HG02759 (cell line): ENCODE measurements at regions not wholly inside any gene's neighbourhood (a gene's known extent, or its start where the extent isn't known, plus 50 kb on each side); places are given as distances from the start of the nearest gene placed in this dataset.

Experiments used
- ATAC-seq: cut with Tn5 transposase; IDR thresholded peaks from one replicate; pipeline ENCODE4 v1.9.1; 2021; ENCODE audit warnings: mild to moderate bottlenecking, moderate library complexity; ENCODE audit not compliant: unreplicated experiment

DNA sequence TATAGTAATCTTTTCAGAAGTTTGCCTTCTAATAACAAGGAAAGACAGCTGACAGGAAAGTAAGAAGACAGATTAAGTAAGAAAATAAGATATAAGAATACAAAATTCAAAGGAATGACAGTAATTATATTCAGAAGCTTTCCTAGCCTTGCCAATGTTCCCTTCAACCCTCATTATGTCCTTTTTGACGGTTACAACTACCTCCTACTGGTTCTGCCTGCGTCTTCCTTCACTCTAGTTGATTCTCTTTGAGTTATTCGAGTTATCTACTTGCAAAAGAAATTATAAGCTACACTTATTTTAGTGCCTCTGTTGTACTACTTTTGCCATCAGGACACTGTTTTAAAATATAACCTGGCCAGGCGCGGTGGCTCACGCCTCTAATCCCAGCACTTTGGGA lies 218.9 kb upstream of the GYPC start:
- ATAC-seq, result no peak

DNA sequence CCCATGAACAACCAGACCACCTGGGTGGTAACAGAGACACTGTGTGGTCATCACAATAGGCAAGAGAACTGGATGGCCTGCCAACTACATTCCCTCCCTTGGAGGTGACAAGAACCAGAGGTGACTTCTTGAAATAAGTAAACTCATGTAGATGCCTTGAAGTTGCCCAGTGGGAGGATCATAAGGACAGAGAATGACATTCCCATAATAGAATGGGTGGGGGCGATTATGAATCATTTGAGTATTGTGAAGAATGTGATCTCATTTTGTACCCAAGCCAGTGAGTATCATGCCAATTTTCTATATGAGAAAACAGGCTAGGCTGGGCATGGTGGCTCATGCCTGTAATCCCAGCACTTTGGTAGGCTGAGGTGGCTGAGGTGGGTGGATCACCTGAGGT lies 211.4 kb upstream of the GYPC start:
- ATAC-seq, result no peak

DNA sequence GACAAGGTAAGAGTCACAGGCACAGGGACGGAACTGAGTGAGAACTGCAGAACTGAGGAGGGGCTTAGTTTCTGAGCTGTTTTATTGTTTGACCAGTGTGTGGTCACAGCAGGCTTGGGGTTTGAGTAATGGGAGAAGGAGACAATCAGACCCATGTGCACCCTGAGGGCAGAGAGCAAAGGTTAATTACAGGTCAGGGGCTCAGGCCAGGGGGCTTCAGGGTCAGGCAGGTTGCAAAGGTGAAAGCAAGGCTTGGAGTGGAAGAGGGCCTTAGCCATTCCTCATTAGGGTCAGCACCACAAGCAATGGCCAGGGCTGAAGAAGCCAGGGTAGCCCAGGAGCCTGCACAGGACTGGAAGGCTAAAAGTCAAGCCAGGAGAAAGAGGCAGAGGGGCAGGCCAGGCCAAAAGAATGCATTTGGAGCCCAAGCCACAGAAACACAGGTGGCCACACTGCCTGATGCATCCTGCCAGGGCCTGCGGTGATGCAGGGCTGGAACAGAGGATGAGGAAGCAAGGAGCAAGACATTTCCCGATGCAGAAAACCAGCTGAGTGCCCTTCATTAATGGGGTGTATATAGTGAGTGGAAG lies 209.8 kb upstream of the GYPC start:
- no peak for ATAC-seq

DNA sequence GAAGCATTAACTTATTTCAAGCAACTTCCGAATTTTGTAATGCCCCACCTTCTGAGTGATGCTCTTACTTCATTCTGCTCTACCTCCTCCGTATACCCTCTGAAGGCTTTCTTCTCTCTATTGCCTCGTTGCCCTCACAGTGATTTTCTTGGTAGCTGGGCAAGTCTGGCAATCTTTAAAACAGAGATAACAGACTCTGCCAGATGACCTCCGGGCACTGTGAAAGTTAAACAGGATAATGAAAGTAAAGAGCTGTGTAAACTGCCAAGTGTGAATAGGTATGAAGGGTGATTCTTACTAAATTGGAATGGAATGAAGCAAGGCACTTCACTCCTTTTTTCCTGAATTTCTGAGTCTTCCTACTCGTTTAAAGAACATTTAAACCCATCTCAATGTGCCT lies 207.3 kb upstream of the GYPC start:
- ATAC-seq, result no peak

DNA sequence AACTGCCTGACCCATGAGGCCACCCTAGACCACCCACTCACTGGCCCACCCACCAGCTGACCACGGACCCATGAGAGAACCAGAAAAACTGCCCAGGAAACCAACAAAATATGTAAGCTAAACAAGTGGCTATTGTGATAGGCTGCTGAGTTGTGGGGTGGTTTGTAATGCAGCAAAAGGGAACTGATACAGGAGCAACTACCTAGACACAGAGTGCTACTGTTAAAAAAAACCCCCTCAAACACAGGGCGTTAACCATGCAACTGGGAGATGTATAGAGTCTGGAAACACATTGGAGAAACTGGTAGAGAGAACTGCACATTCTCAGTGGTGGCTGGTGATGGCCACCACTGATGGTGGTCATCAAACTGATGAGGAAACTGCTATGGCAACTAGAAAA lies 206.3 kb upstream of the GYPC start:
- ATAC-seq, result peak; percentile 98

DNA sequence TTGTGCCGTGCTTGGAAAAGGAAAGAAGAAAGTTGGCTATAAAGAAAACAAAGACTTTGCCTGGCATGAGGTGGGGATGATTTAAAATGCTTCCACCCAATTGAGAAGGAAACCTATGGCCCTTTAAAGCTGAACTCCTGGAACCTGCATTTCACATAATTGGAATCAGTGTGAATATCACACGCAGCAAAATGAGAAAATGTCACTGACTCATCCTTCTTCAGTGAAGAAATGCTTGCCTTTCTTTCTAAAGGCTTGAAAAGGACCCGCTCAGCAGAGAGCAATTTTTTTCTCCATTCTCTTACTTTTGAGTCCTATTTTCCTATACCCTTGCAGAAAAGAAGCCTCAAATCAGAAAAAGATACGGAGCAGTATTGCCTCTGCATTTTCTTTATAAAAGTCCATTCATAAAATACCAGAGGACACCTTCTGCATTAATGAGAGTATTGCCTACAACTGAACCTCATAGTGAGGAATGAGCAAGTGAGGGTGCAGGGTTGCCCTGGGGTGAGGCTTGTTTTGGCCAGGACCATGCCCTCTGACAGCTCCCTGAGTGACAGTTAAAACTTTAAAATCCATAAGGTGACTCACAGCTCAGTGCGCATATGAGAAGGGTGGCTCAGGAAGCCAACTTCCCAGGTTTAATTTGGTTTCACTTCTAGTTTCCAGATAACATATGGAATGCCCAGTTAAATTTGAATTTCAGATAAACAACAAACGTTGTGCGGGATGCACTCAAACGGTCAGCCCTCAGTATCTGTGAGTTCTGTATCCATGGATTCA lies 191.9 kb upstream of the GYPC start:
- no peak for ATAC-seq

DNA sequence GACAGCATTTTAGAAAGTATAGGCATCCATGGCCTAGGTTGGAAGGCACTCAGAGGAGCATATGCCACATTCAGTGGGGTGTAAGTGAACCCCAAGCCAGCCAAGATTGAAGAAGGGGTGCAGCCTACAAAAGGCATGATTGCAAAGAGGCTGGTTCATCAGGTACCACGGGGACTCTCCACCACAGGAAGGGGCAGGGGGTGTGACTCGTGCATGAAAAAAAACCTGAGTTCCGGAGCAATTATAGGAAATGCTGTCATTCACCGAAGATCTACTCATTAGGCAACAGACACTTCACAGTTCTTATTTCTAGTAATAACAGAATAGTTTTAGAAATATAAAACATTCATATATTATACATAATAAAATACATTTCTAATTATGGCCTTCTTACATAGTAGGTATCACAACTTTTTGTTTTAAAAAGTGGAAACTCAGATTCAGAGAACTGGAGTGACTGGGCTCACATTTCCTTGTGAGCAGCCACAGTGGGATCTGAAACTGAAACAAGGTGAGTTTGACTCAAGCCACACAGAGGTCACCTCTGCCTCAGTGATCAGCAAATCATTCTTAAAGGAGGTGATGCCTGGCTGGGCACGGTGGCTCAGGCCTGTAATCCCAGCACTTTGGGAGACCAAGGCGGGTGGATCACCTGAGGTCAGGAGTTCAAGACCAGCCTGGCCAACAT lies 188.4 kb upstream of the GYPC start:
- ATAC-seq, result peak; percentile 96

DNA sequence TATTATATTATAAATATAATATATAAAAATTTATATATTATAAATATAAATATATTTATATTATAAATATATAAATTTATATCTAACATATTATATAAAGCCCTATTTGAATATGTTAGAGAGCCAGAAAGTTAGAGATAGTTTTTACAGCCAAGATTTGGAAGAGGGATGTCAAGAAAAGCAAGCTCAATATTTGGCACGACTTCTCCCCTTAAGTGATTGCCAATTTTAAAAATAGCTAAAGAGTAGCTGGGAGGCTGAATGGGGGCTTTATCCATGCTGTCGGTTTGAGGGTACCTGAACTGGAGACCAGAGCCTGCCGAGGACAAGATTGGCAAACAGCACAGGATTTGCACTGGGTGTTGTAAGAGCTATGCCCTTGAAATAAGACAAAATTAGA lies 180.9 kb upstream of the GYPC start:
- no peak for ATAC-seq

DNA sequence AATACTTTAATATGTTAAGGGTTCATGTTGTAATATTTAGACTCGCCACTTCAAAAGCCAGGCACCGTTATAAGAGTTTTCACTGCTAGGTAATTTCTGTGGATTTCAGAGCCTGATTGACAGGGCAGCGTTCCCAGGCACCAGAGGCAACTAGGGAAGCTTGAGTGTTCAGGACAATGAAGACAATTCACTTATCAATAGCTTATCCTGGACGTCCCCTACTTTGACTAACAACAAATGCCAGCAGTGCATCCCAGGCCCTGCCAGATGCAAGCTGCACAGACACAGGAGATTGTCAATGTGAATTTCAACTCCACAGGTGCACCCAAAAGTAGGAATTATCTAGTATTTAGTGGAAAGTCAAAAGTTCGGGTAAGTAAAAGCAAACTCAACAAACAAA lies 179.3 kb upstream of the GYPC start:
- ATAC-seq, result no peak

DNA sequence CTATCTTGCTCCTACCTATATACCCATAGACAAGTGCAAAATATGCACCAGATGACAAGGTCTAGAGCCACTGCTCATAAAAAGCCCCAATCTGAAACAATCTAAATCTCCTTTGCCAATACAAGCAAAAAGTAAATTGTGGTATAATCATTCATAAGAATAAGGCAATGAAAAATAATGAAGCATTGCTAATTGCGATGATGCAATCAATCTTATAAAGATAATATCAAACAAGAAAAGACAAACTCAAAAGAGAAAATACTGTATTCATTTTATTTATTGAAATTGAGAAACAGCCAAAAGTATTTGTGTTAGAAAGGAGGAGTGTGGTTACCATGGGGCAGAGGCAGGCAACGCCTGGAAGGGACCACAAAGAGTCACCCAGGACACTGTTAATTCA lies 175.9 kb upstream of the GYPC start:
- no peak for ATAC-seq

DNA sequence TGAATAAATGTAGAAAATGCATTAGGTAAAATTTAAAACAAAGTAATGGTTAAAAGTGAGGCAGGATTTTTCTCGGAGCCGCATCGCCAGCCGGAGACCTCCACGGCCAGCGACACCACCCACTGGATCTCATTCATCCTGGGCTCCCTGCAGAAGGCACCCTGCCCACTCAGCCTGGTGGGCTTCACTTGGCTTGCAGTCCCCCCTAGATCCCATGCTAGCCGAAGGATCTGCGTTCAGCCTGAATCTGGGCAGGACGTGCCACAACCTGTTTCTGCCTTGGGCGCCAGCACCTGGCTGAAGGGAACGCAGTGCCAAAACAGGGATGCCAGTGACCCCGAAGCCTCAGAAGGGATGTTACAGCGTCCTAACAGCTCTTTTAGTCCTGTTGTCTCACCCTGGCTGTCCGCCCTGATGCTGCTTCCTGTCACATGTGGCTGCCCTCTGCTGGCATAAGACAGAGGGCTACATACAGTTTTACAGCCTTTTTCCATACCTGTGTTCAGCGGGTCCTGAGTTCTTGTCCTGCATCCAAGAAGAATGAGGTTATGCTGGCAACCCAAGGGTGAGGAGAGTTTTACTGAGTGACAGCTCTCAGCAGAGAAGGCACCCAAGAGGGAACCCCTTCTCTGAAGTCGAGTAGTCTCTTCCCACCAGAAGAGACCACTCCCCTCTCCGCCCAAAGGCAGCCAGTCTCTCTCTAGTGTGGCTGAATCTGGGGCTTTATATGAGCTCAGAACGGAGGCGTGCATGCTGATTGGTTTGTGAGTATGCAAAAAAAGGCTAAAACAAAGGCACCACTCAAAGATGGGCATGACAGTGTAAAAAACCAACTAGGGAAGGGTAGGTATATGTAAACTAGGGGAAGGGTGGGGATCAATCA lies 173.1 kb upstream of the GYPC start:
- ATAC-seq, result peak; percentile 81

DNA sequence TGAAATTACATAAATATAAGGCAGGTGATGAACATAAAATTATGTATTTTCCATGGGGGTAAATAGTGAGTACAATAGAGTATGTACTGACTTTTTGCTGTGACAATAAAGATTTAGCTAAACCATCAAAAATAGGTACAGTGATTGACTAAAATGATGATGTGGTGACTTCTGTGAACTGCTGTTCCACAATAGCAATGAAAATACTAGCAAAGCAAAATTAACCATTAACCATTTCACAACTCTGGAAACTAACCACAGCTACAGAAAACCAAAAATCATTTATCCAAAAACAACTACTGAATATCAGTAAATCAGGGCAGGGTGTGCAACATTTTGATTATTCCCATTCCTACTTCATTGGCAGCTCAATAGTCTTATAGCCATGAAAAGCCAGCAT lies 161.4 kb upstream of the GYPC start:
- peak; percentile 33 for ATAC-seq

DNA sequence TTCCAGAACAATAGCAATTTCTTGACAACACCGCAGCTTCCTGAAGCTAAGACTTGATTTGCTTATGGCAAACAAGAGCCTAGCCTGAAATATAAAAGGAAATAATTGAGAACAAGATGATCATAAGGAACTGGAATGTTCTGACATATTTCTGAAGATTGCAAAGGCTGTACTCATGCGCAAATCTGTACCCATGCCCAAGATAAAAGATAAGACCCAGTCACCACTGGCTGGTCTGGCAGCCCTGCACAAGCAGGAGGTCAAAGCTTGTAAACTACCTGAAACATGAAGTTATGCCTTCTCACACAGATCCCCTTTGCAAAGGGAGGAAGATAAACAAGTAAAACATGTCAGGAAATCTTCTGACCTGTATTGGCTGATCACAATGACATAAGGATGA lies 160.8 kb upstream of the GYPC start:
- ATAC-seq, result no peak

DNA sequence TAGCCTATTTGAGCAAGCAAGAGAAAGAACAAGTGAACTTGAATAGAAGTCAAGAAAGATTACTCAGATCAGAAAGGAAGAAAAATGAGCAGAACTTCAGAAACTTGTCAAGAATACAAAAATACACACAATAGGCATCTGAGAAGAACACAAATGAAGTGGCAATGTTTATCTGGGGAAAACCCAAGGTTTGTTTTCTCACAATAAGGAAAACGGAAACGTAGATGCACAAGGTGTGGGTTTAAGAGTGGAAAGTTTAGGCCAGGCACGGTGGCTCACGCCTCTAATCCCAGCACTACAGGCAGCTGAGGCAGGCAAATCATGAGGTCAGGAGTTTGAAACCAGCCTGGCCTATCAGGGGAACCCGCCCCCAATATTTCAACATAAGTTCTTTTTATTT lies 159.5 kb upstream of the GYPC start:
- peak; percentile 98 for ATAC-seq

DNA sequence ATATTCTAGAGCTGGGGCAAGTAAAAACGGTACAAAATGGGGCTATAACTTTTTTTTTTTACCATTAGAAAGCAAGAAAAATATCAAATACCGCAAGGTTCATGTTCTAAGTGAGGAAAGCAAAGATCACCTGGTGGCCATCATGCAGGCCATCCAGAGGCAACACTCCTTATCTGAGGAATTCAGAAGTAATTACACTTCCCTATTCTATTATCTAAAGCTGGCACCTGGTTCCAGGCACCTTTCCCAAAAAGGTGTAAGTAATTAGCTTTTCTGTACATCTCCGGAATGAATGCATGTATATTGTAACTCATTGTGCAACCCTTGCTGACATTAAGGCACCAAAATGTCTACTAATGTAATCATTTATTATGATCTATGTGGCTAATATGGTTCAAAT lies 152.5 kb upstream of the GYPC start:
- ATAC-seq, result no peak

DNA sequence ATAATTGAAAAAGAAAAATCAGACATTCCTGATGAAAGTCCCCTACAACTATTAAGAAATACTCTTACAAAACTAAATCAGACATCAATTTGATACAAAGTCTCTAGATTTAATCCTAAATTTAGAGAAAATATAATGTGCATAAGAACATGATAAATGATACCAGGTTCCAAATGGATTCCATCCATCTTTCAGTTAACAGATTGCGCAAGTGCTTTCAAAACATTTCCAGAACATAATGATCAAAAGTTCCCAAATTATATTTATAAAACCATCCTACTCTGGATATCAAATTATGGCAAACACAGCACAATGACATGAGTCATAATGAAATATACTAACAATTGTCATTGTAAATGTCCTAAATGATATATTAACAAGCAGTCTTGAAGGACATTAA lies 151.0 kb upstream of the GYPC start:
- no peak for ATAC-seq

DNA sequence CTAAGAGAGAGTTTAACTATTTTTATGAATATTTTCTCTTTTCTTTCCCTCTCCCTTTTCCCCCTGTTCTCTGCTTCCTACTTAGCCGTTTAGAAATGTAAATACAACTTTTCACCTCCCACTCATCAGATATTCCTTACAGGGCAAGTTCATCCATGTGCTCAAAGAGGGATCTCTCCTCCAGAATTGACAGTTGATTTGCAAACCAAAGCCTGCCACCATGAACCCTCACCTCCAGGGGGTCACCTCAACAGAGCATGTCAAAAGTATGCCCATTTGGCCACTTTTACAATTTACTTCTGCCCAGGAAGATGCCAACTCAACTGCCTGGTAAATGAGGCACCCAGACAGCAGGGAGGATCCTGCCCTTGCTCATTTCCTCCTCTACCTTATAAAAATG lies 149.2 kb upstream of the GYPC start:
- no peak for ATAC-seq

DNA sequence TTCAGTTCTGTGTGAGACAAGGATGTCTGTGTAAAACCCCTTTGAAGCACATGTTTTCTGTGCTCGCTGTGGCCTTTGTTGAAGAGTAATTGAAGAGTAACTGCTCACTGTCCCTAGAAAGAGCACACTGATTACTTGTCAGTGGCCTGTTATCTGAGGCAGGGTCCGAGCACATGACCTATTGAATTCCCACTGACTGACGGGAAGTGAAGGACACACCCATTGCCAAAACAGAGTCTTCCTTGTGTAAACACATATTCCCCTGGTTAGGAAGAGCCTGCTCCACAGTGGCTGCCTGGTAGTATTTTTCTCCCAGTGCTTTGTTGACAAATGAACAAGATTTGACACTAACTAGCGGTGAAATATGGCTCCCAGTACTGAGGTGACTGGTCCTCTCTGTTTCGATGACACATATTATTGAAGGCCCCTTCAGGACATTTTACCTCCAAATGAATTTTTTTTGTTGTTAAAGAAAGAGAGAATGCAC lies 148.5 kb upstream of the GYPC start:
- no peak for ATAC-seq

DNA sequence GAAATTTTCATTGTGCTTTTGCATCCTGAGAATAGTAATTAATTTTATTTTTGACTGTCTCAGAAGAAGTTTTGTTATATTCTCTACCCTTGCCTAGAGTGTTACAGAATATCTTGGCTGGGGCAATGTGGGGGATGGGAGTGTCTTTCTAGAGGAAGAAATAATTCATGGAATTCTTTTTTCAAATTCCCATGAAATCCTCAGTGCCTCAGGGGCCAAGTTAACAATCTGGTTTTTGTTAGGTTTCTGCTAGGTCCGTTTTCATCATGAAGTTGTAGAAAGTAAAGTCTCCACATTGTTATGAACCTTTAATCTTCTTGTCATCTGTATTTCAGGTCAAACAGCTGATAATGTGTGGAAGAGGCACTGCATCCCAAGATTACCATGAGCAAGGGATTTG lies 145.6 kb upstream of the GYPC start:
- ATAC-seq, result no peak

DNA sequence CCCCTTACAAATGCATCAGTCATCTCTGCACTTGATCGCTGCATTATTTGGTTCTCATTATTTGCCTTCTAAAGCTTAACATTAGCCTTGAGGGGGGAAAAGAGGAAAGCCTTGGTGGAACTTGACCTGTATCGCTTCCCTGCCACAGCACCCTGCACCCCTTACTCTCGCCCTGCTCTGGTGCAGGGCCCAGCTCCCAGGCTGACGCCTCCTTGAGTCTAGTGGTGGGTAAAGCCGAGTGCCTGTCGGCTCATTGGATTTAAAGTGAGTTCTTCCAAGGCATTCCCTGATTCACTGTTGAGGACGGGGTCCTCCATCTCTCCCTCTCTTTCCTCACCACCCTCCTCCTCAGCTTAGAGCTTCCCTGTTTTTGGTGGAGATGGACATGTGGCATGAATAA lies 145.0 kb upstream of the GYPC start:
- no peak for ATAC-seq

DNA sequence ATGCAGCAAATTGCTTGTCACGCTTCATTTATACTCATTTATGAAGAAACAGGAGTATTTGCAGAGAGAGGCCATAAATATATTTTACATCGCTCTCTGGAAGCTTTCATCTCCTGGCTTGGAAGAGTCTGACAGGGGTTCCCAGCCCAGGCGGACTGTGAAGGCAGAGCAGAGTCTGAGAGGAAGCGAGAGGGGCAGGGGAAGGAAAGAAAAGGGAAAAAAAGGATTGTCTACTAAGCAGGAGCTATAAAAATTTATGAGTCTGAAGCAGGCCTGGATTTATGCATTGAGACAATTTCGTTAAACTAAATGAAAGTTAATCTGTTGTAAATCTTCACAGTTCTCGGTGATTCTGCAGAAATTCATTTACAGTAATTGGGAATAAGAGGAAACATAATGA lies 143.9 kb upstream of the GYPC start:
- ATAC-seq, result no peak
